HG03565 (cell line): ENCODE measurements at regions not wholly inside any gene's neighbourhood (a gene's known extent, or its start where the extent isn't known, plus 50 kb on each side); places are given as distances from the start of the nearest gene placed in this dataset.
"Not testable (repeated sequence)": the region's sequence is repeated elsewhere in the genome, so short reads cannot be mapped to it uniquely, and the experiment has no call there.

Source experiments
- ATAC-seq: cut with Tn5 transposase; IDR thresholded peaks from one replicate; pipeline ENCODE4 v1.9.1; 2021; ENCODE audit warnings: mild to moderate bottlenecking, moderate library complexity; ENCODE audit not compliant: unreplicated experiment

DNA sequence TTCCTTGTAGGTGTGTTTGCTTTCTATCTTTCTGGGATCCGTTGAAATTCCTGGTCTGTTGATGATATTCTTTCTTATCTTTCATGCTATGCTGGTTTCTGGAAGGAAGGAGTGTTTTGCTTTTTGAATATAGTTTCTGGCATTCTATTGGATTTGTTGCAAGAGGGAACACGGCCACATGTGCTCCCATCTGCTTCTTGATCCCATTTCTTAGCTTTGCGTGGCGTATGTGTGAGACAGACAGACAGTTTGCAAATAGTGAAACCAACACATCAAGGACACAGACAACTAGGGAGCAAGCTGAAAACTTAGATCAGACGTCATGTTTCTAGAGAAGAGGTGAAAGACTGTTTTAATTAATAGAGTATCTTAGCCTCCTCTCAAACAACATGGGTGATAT lies 261.9 kb upstream of the PUDP start:
- ATAC-seq = no peak

GRCh38 chrX:7399373-7399772 lies 251.4 kb upstream of the PUDP start:
- ATAC-seq = no peak

DNA sequence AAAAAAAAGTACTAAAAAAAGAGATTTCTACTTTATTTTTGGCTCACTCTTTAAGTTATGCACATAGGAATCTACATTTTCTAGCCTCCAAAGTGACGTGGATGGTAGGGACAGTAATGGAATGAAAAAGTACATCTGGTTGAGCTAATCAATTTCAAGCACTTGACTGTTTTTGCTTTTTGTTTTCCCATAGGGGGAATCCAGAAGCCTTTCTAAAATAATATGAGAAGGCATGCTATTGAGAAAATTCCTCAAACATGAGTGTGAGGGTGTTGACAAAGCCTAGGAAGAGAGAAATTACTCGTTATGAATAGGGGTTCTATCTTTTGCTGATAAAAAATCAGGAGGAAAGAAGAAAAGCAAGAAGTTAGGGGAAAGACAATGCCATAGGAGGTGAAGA lies 242.5 kb upstream of the PUDP start:
- no peak for ATAC-seq

DNA sequence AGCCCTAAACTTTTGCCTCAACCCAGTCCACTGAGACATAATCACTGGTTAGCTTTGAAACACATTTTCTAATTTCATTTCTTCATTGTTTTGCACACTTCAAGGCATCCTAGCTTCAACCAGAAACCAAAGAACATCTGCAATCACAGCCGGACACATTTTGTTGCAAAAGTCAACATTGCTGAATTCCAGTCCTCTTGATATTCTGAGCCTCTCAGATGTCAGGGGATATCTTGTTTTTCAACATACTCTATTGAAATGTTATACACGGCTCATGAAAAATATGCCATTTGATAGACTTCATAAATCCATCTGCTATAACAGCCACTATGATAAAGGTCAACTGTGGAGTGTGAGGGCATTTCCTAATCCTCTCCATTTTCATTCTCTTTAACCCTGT lies 241.6 kb upstream of the PUDP start:
- no peak for ATAC-seq

DNA sequence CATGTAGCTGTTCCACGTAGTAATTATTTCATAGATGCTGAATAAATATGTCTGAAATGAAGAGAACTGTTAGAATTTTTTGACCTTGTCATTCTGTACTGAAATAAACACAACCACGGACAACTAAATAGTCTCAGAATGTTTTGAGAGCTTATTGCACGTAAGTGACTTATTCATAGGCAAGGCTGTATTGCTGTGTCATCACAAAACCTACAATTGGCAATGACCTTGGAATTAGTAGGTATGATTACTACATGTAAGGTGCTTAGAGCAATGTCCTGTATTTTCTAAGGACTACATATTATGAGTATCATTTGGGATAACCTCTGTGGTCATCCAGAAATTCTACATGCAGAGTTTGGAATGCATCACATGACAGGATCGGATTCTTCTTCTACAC lies 237.2 kb upstream of the PUDP start:
- no peak for ATAC-seq

DNA sequence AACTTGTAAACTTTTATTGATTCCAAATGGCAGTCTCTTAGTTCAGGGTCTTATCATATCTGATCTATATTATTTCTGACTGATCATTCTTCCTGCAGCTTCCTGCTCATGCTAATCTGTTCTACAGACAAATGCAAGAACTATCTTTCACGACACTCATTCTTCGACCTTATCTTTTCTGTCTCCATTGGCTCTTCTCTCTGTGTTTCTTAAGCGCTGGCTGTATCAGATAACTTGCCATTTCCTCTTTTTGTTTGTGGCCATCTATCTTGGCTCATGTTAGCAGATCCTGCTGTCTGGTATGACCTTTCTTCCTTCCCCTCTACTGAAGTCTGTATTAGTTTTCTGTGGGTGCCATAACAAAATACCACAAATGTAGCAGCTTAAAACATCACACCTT lies 230.5 kb upstream of the PUDP start:
- ATAC-seq = no peak

DNA sequence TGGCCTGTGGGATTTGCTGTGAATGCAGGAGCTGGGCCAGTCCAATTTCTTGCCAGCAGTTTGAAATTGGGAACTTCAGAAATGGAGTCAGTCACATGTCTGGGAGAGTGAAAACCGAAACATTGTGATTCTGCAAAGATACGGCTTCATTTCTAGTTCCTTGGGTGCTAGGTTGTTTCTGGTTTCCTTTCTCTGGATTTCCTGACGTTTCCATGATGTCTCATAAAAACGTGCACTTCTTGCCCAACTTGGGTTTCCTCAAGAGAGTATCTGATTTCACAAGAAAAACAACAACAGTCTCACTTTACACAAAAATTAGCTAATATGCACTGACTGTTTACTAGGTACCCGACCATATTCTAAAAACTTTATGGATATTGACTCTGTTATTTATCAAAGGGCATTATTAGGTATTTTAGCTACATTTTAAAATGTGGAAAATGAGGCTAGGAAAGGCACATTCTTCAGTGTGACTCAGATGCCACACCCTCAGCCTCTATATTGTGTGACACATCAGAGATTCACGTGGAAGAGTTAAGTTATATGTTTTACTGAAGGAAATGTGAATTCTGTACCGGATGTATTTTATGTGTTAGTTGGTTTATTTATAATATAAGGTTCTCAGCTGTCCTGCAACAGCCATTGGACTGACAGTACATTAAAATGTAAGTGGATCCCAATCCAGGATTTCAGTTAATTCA lies 225.0 kb upstream of the PUDP start:
- no peak for ATAC-seq

DNA sequence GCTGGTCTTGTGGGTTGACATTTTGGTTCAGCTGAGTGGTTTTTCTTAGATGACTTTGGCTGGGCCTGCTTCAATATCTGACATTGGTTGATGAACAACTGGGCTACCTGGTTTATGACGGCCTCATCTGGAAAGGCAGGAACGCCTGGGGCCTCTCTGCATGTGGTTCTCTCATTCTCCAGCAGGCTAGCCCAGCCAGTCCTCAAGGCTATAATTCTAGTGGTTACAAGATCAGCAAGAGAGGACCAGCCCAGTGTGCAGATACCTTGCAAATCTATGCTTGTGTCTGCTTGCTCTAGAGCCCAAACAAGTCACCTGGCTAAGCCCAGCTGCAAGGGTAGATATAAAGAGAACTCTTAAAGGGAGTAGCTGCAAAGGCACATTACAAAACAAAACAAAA lies 214.2 kb upstream of the PUDP start:
- ATAC-seq = no peak

- ATAC-seq = no peak
These were observed 204.0 kb upstream of the PUDP start for GRCh38 chrX:7351926-7352325.

DNA sequence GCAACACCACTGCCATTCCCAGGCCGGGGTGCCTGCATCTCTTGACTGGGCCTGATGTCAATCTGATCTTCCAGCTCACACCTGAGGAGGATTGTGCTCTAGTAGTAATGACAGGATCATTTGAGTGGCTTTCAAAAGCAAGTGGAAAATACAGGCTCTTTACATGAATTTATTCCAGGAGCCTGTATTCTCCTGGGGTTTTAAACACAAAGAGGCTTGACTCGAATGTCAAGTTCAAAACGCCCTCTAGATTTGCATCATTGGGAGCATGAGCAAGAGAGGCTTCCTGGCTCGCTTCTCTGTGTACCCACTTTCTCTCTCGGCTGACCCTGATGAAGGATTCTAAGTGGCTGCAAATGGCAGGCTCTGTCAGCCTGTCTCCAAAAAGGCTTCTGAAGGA lies 199.5 kb upstream of the PUDP start:
- ATAC-seq = no peak

- ATAC-seq = no peak
These were observed 198.1 kb upstream of the PUDP start for GRCh38 chrX:7346021-7346420.

DNA sequence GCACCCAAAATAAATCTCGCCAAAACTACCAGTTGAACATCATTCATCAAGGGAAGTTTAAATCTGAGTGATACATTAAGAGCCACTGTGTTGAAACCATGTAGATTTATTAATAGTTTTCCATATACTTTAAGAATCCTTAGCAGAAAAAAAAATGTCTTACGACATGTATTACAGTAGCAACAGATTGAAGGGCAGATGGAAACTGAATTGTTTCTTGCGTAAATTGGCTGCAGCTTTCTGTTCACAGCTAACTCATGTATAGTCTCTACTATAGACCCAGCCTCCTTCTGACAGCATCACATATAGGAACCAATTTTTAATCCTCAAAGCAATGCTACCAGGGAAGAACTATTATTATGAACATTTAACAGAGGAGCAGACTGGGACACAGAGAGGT lies 195.2 kb upstream of the PUDP start:
- ATAC-seq = no peak

DNA sequence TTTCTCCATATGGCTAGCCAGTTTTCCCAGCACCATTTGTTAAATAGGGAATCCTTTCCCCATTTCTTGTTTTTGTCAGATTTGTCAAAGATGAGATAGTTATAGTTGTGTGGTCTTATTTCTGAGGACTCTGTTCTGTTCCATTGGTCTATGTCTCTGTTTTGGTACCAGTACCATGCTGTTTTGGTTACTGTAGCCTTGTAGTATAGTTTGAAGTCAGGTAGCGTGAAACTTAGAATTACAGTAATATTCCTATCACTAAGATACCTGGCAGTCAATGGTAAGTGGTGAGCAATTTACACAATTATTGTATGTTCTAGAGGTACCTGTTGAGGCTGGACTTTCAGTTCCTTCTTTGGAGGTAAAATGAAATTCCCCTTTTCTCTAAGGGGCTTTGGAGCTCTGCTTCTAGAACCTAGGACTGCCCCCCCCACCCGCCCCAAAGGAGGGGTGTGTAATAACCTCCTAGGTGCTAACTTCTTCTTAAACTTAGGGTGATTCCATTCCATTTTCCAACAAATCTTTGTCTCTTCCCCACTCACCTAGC lies 187.9 kb upstream of the PUDP start:
- not testable (repeated sequence) for ATAC-seq

DNA sequence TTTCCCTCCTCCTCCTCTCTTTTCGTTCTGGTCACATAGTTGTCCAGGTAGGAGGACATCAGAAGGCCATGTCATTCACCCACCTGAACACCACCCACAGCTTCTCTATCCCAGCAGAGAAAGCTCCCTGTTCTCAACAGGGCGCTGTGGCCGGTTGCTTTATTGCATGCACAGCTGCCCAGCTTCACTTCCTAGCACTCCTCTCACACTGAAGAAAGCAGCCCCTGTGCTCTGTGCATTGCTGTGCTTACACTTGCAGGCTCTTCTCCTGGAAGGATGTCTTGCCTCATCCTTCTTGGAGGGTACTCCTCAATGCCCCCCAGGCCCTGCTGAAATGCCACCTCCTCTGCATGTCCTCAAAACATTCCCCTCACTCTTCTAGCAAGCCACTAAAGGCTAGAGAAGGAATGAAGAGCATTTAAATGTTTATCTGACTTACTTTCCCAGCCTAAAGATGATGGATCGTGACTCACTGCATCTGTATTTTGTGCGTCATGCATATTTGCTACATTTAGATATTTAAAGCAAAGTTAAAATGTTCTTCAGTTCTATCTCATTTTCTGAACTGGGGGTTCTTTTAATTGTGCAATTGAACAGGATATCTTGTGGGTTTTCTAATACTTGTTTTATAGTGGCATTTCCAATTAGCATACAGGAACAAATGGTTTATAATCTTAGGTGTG lies 186.4 kb upstream of the PUDP start:
- ATAC-seq = no peak

DNA sequence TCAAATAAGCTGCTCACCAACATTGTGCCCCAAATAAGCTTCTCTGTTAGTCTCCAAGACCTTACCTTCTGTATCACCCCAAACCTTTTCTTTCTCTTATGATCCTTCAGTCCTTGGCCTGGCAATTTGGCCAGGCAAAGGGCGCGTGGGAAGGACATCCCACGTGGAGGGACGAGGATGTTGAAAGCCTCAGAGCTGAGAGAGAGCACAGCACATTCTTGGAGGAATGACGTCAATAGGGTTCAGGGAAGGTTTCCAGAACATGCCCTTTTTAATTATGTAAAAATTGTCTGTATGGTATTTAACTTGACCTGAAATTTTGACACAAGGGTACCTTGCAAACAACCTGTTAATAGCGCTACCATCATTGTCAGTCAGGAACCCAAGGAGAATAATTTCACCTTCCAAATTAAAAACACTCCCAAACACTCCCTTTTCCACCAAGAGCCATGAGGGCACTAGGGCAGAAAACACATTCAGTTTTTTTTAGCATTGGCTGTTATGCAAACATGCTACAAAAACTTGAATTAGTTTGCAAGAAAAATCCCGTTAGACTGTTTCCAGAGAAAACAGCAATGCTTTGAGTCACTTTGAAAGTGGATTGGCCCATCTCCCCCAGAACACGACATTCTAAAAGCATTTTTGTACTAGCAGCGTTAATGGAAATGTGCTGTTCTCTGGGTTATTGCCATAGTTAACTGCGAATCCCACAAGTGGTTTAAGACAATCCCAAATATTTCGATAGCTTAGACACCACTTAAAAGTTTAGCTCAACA lies 183.2 kb upstream of the PUDP start:
- ATAC-seq = no peak

- ATAC-seq = no peak
These were observed 182.6 kb upstream of the PUDP start for GRCh38 chrX:7330556-7330955.

DNA sequence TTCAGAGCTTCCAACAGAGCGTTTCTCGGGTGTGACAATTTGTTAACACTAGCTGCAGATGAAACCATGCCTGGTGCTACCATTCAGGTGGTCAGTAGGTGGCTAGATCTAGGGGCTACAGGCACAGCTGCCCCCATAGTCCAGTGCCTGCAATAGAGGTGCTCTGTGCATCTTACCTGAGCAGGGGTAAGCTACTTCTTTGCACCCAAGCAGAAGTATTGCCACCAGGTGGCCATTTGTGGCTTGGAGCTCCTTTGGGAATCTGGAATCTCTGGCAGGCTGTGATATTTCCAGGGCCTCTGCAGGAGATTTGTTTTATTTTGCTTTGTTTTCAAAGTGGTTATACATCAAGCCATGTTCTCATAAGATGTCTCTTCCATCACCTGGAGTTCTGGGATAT lies 170.7 kb upstream of the PUDP start:
- ATAC-seq = no peak

DNA sequence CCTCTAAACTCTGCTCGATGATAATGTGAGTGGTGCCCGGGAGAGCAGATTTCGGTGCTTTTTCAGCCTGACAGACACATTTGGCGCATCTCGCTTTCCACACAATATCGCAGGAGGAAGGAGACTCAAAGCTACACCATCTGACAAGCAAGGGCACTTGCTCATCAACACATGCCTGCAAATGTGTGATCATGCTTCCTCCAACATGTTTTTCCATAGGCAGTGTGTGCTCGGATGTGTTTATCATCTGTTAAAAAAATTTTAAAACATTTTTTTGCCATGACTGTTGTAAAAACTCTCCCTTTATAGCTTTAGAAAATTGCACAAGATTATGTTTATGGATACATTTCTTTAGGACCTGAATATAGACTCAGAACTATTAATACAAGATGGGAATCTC lies 170.3 kb upstream of the PUDP start:
- ATAC-seq = no peak

GRCh38 chrX:7316887-7317286 lies 168.9 kb upstream of the PUDP start:
- no peak for ATAC-seq

DNA sequence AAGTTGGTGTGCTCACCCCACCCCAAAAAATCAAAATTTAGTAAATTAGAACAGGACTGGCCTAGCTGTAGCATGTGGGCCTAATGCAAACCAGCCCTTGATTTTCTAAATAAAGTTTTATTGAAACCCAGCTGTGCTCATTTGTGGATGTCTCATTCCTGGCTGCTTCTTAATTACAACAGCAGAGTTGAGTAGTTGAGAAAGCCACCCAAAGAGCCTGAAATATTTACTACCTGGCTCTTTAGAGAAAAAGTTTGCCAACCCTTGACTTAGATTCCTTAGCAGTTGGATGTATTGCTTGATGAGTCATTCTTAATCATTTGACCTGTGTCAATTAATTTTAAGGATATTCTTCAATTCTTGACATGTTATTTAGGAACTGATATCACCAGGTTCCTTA lies 168.3 kb upstream of the PUDP start:
- ATAC-seq = no peak

- no peak for ATAC-seq
These were observed 166.5 kb upstream of the PUDP start for GRCh38 chrX:7314425-7314824.

DNA sequence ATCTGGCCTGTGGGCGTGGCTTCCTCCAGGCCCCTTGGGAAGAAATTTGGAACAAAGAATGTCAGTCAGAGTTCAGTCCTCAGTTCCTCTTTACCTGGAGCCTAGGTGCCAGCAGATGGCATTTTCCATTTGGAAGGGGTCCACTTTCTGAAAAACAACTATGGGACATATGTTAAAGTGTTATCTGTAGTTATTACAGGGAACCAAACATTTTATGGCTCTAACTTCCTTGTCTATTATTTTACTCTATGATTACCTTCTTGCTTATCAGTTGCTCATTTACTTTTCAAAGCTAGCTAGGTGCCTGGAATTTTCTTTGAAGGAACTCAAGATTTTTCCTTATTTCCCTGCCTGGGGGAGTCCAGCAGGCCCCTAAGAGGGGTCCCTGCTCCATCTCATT lies 159.8 kb upstream of the PUDP start:
- ATAC-seq = no peak
